DND-41 (cell line): ENCODE measurements at regions not wholly inside any gene's neighbourhood (a gene's known extent, or its start where the extent isn't known, plus 50 kb on each side); places are given as distances from the start of the nearest gene placed in this dataset.

Source experiments
- ATAC-seq: fragments of 200-7000 bp; cut with Tn5 transposase; 3 replicates; pipeline ENCODE4 v1.9.1; 2021; ENCODE audit warnings: low read depth; ENCODE audit not compliant: insufficient read depth
- DNase-seq: peaks from one replicate; pipeline ENCODE4 v3.0.0-alpha.2; 2020
- H2AFZ ChIP-seq: 2 replicates; pipeline ENCODE4 v1.6.0; 2012; ENCODE audit warnings: low read depth, low read length
- H3K27ac ChIP-seq: 2 replicates; pipeline ENCODE4 v1.5.1; 2012; ENCODE audit warnings: low read length, inconsistent platforms
- H3K27me3 ChIP-seq: fragments of 200-600 bp; sonication (generic); 2 replicates; pipeline ENCODE4 v1.6.0; 2012; ENCODE audit warnings: low read length, mild to moderate bottlenecking, inconsistent platforms; ENCODE audit not compliant: insufficient read depth, poor library complexity
- H3K36me3 ChIP-seq: 2 replicates; pipeline ENCODE4 v1.5.1; 2012; ENCODE audit warnings: low read length, inconsistent platforms; ENCODE audit not compliant: insufficient read depth
- H3K4me1 ChIP-seq: 2 replicates; pipeline ENCODE4 v1.5.1; 2012; ENCODE audit warnings: mild to moderate bottlenecking, low read length; ENCODE audit not compliant: insufficient read depth
- H3K4me2 ChIP-seq: 2 replicates; pipeline ENCODE4 v1.6.0; 2012; ENCODE audit warnings: mild to moderate bottlenecking, moderate library complexity, low read length, inconsistent platforms; ENCODE audit not compliant: insufficient read depth
- H3K4me3 ChIP-seq, 2 experiments: fragments of 200-600 bp in 1 of 2; shearing (Covaris generic) in 1 of 2; 2 replicates each; pipeline ENCODE4 v1.5.1; 2012 to 2016; ENCODE audit warnings: inconsistent platforms in 2 of 2, low read length in 2 of 2, mild to moderate bottlenecking in 2 of 2, low read depth in 1 of 2, moderate library complexity in 1 of 2
- H3K79me2 ChIP-seq: 2 replicates; pipeline ENCODE4 v1.6.0; 2012; ENCODE audit warnings: low read length, inconsistent platforms; ENCODE audit not compliant: insufficient read depth
- H3K9ac ChIP-seq: 2 replicates; pipeline ENCODE4 v1.6.0; 2012; ENCODE audit warnings: low read depth, mild to moderate bottlenecking, inconsistent platforms, low read length, moderate library complexity
- H3K9me3 ChIP-seq: 2 replicates; pipeline ENCODE4 v1.5.1; 2012; ENCODE audit warnings: low read length, moderate library complexity, mild to moderate bottlenecking, inconsistent platforms; ENCODE audit not compliant: insufficient read depth, severe bottlenecking
- H4K20me1 ChIP-seq: 2 replicates; pipeline ENCODE4 v1.6.0; 2012; ENCODE audit warnings: low read length; ENCODE audit not compliant: insufficient read depth
- EZH2 ChIP-seq: IDR thresholded peaks from 3 replicates; pipeline ENCODE4 v1.6.1; 2012; ENCODE audit warnings: borderline replicate concordance, low read depth, mild to moderate bottlenecking, moderate library complexity, low read length, inconsistent platforms; ENCODE audit not compliant: severe bottlenecking
- TF ChIP-seq, protein P1 (sequence below): IDR thresholded peaks from 2 replicates; pipeline ENCODE4 v1.5.1; 2012; ENCODE audit warnings: borderline replicate concordance, low read length, moderate library complexity, mild to moderate bottlenecking; ENCODE audit not compliant: poor library complexity, severe bottlenecking; ENCODE audit errors: extremely low read depth

DNA sequence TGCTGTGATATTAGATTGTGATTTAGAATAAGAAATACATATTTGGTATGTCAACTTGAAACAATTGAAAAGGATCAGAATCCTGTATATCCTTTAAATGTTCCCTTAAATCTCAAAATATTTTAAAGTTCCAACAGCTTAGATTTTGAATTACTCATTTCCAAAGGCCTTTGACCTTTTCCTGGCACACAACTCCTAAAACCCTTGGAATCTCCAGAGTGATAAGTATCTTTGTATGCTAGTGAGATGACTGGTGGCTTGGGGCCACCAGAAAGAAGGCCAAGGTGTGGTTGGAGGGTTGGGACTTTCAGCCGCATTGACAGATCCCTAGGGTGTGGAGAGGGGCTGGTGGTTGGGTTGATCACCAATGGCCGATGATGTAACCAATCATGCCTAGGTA lies 104.7 kb downstream of the YIPF5 start:
- Histone ChIP-seq H3K9ac (no peak overlapping the region), H3K9me3 (no peaks in the 10 kb centered on the region), H3K4me3 (no peak overlapping the region), H3K27ac (no peak overlapping the region), H3K79me2 (no peaks in the 10 kb centered on the region), H3K4me2 (no peak overlapping the region), H3K36me3 (no peaks in the 10 kb centered on the region), H2AFZ (no peak overlapping the region), H3K27me3 (no peaks in the 10 kb centered on the region), H3K4me1 (no peaks in the 10 kb centered on the region), H4K20me1 (no peaks in the 10 kb centered on the region)
- no peak for TF ChIP-seq EZH2
- TF ChIP-seq, protein P1, sequence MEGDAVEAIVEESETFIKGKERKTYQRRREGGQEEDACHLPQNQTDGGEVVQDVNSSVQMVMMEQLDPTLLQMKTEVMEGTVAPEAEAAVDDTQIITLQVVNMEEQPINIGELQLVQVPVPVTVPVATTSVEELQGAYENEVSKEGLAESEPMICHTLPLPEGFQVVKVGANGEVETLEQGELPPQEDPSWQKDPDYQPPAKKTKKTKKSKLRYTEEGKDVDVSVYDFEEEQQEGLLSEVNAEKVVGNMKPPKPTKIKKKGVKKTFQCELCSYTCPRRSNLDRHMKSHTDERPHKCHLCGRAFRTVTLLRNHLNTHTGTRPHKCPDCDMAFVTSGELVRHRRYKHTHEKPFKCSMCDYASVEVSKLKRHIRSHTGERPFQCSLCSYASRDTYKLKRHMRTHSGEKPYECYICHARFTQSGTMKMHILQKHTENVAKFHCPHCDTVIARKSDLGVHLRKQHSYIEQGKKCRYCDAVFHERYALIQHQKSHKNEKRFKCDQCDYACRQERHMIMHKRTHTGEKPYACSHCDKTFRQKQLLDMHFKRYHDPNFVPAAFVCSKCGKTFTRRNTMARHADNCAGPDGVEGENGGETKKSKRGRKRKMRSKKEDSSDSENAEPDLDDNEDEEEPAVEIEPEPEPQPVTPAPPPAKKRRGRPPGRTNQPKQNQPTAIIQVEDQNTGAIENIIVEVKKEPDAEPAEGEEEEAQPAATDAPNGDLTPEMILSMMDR, result no peak
- DNase-seq (no peak), ATAC-seq (no peak)

DNA sequence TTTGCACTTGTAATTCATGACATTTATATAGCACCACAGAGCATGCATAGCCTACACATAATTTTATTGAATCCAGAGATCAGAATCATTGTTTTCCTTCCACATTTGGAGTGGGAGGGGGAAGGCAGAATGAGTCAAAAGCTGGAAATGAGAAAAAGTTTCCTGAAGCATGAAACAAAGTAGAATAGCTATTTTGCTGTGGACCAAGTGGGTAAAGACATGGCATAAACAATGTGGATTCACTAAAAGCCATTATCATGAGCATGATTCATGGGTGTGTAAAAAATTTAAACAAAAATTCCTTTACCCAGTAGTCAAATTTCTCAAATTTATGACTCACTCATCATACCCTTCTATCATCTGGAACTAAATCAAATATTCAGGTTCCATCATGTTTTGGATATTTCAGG lies 97.9 kb downstream of the YIPF5 start:
- Histone ChIP-seq H3K27ac (no peak overlapping the region), H3K4me3 (no peak overlapping the region), H3K79me2 (no peaks in the 10 kb centered on the region), H3K9ac (no peak overlapping the region), H3K4me1 (no peaks in the 10 kb centered on the region), H3K27me3 (no peaks in the 10 kb centered on the region), H2AFZ (no peak overlapping the region), H3K36me3 (no peaks in the 10 kb centered on the region), H3K4me2 (no peak overlapping the region), H4K20me1 (no peaks in the 10 kb centered on the region), H3K9me3 (no peaks in the 10 kb centered on the region)
- DNase-seq (no peak), ATAC-seq (no peak)
- TF ChIP-seq, protein P1, result no peak
- TF ChIP-seq EZH2, result no peak

- Histone ChIP-seq H2AFZ (no peak overlapping the region), H3K9ac (no peak overlapping the region), H3K79me2 (no peaks in the 10 kb centered on the region), H3K4me1 (no peaks in the 10 kb centered on the region), H3K27ac (no peak overlapping the region), H3K36me3 (no peaks in the 10 kb centered on the region), H3K4me2 (no peak overlapping the region), H3K4me3 (no peak overlapping the region), H3K9me3 (no peaks in the 10 kb centered on the region), H3K27me3 (no peaks in the 10 kb centered on the region), H4K20me1 (no peaks in the 10 kb centered on the region)
- no peak for TF ChIP-seq EZH2
- TF ChIP-seq, protein P1, result no peak
- ATAC-seq, result peak; percentile 35; the same call in 1 of the 3 replicates
- no peak for DNase-seq
Measured at GRCh38 chr5:144076521-144077083, 93.9 kb downstream of the YIPF5 start.

- Histone ChIP-seq H3K4me3 (no peak overlapping the region), H3K27ac (no peak overlapping the region), H3K79me2 (no peaks in the 10 kb centered on the region), H2AFZ (no peak overlapping the region), H3K4me1 (no peaks in the 10 kb centered on the region), H4K20me1 (no peaks in the 10 kb centered on the region), H3K27me3 (peaks cover 8% of the 10 kb centered on the region), H3K4me2 (no peak overlapping the region), H3K9me3 (no peaks in the 10 kb centered on the region), H3K9ac (no peak overlapping the region), H3K36me3 (no peaks in the 10 kb centered on the region)
- no peak for TF ChIP-seq EZH2
- TF ChIP-seq, protein P1, result no peak
- no peak for ATAC-seq
- DNase-seq, result no peak
Measured at GRCh38 chr5:144083185-144083584, 87.3 kb downstream of the YIPF5 start.
